Thymus (tissue), 11 donors: ENCODE measurements at regions not wholly inside any gene's neighbourhood (a gene's known extent, or its start where the extent isn't known, plus 50 kb on each side); places are given as distances from the start of the nearest gene placed in this dataset.
"Not testable (repeated sequence)": the region's sequence is repeated elsewhere in the genome, so short reads cannot be mapped to it uniquely, and the experiment has no call there.

ENCODE experiments used
- DNase-seq, 9 donors: peaks; one replicate each; pipeline ENCODE4 v3.0.0-alpha.2; 2013; ENCODE audit warnings: low spot score in 9 of 9, low read depth in 6 of 9, missing footprints in 1 of 9
- H3K27ac ChIP-seq, 2 donors: one replicate each; pipeline ENCODE4 v1.5.1; 2013; ENCODE audit warnings: control low read depth in 1 of 2, low read depth in 1 of 2, low read length in 1 of 2, mild to moderate bottlenecking in 1 of 2, moderate library complexity in 1 of 2
- H3K27me3 ChIP-seq, 2 donors: one replicate each; pipeline ENCODE4 v1.5.1; 2013; ENCODE audit warnings: low read length in 1 of 2; ENCODE audit not compliant: control insufficient read depth in 2 of 2, insufficient read depth in 1 of 2
- H3K36me3 ChIP-seq, 2 donors: one replicate each; pipeline ENCODE4 v1.5.1; 2013; ENCODE audit warnings: low read length in 1 of 2, mild to moderate bottlenecking in 1 of 2, moderate library complexity in 1 of 2; ENCODE audit not compliant: control insufficient read depth in 2 of 2, insufficient read depth in 2 of 2
- H3K4me1 ChIP-seq, 2 donors: one replicate each; pipeline ENCODE4 v1.5.1; 2013; ENCODE audit warnings: low read length in 2 of 2; ENCODE audit not compliant: control insufficient read depth in 2 of 2, insufficient read depth in 2 of 2
- H3K4me3 ChIP-seq, 2 donors: one replicate each; pipeline ENCODE4 v1.5.1; 2013; ENCODE audit warnings: low read length in 2 of 2, control low read depth in 1 of 2, mild to moderate bottlenecking in 1 of 2
- H3K9me3 ChIP-seq, 2 donors: one replicate each; pipeline ENCODE4 v1.5.1; 2013; ENCODE audit warnings: low read length in 1 of 2, mild to moderate bottlenecking in 1 of 2; ENCODE audit not compliant: control insufficient read depth in 2 of 2, insufficient read depth in 1 of 2
- WGBS: extraction: QIAGEN DNeasy Blood & Tissue Kit; methylation state at CpG from one replicate; pipeline ENCODE4 v1.1.7; 2013; 5-methylcytosine and 5-hydroxymethylcytosine counted together
- donor health status: healthy.

DNA sequence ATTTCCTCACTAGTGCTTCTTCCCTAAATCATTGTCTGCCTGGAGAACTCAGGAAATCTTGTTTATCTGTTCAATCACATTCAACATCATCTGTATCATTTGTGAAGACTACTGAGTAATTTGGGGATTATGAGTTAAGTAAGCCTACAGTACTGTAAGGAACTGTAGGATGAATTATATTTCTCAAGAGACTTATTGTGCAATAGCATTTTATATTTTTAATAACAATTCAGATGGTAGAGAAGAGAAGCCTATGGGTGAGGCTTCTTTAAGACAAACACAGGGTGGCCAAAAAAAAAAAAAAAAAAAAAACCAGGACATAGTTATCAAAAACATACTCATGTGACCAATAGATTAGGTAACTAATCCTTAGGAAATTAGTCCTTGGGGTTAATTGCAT is 282.7 kb downstream of the FAM181B start:
- no peaks in the 10 kb centered on the region for H3K4me1 ChIP-seq
- H3K4me3 ChIP-seq: no peak overlapping the region
- DNase-seq: no peak
- H3K9me3 ChIP-seq: no peaks in the 10 kb centered on the region
- H3K27me3 ChIP-seq: no peaks in the 10 kb centered on the region
- H3K36me3 ChIP-seq: no peaks in the 10 kb centered on the region
- H3K27ac ChIP-seq: no peak overlapping the region

GRCh38 chr11:82406611-82407010 is 327.1 kb downstream of the FAM181B start:
- H3K27me3 ChIP-seq: no peaks in the 10 kb centered on the region
- no peak overlapping the region for H3K4me3 ChIP-seq
- H3K36me3 ChIP-seq: no peaks in the 10 kb centered on the region
- H3K4me1 ChIP-seq: no peaks in the 10 kb centered on the region
- no peak for DNase-seq
- H3K27ac ChIP-seq: no peak overlapping the region
- H3K9me3 ChIP-seq: no peaks in the 10 kb centered on the region

DNA sequence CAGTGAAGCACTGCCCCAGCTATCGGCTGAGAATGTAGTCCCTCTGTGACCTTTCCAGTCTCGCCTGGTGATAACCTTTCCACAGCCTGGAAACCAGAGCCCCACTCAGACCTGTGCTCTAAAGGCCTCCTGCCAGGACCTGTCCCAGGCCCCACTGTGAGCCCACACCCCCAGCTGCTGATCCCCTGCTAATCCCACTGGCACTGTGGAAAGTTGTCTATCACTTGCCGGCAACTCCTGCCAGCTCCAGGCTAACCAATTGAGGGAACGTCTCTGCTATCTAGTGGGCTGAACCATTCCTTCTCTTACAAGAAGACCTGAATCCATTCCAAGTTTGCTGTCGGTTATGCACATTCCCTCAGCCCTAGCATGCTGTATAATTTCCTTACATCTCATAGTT is 328.2 kb downstream of the FAM181B start:
- DNase-seq: no peak

DNA sequence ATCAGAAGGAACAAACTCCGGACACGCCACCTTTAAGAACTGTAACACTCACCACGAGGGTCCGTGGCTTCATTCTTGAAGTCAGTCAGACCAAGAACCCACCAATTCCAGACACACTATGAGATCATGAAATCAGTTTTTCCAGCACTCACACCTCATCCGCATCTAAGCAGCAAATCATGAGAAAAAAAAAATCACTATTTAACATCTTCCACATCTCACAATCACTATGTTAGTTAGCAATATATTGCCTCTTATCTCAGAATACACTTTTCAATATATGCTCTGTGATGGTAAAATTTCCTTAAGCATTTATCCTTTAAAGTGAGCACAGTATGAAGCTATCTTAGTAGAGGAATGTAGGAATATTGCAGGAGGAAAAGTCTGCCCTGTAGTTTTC is 328.7 kb downstream of the FAM181B start:
- Histone ChIP-seq H3K4me3 (no peak overlapping the region), H3K36me3 (no peaks in the 10 kb centered on the region), H3K4me1 (no peaks in the 10 kb centered on the region), H3K27me3 (no peaks in the 10 kb centered on the region), H3K9me3 (no peaks in the 10 kb centered on the region), H3K27ac (no peak overlapping the region)
- 95% methylated on average over 5 of the region's 5 CpGs for WGBS
- DNase-seq: no peak

More for the DNA sequence above, 328.2 kb downstream of the FAM181B start:
- no peaks in the 10 kb centered on the region for H3K4me1 ChIP-seq
- no peaks in the 10 kb centered on the region for H3K9me3 ChIP-seq
- H3K4me3 ChIP-seq: no peak overlapping the region
- H3K27me3 ChIP-seq: no peaks in the 10 kb centered on the region
- H3K36me3 ChIP-seq: no peaks in the 10 kb centered on the region
- 89% methylated on average over 5 of the region's 5 CpGs for WGBS
- H3K27ac ChIP-seq: no peak overlapping the region

GRCh38 chr11:82403640-82404305 is 329.9 kb downstream of the FAM181B start:
- Histone ChIP-seq H3K27ac (no peak overlapping the region), H3K4me3 (no peak overlapping the region), H3K4me1 (no peaks in the 10 kb centered on the region), H3K27me3 (no peaks in the 10 kb centered on the region), H3K36me3 (no peaks in the 10 kb centered on the region), H3K9me3 (no peaks in the 10 kb centered on the region)
- no peak for DNase-seq
- WGBS: 97% methylated on average over 49 of the region's 49 CpGs

- no peaks in the 10 kb centered on the region for H3K4me1 ChIP-seq
- no peaks in the 10 kb centered on the region for H3K27me3 ChIP-seq
- H3K9me3 ChIP-seq: no peaks in the 10 kb centered on the region
- no peak overlapping the region for H3K27ac ChIP-seq
- H3K4me3 ChIP-seq: no peak overlapping the region
- WGBS: 95% methylated on average over 4 of the region's 4 CpGs
- no peaks in the 10 kb centered on the region for H3K36me3 ChIP-seq
- DNase-seq: no peak
These were observed 335.3 kb downstream of the FAM181B start for GRCh38 chr11:82398300-82398815.

- not testable (repeated sequence) for H3K4me1 ChIP-seq, H3K9me3 ChIP-seq, H3K4me3 ChIP-seq, H3K27me3 ChIP-seq, H3K27ac ChIP-seq, DNase-seq, H3K36me3 ChIP-seq
- 87% methylated on average over 5 of the region's 5 CpGs for WGBS
These were observed 337.0 kb downstream of the FAM181B start for GRCh38 chr11:82396639-82397038.

- Histone ChIP-seq H3K27me3 (no peaks in the 10 kb centered on the region), H3K4me1 (no peaks in the 10 kb centered on the region), H3K27ac (no peak overlapping the region), H3K36me3 (no peaks in the 10 kb centered on the region), H3K4me3 (no peak overlapping the region), H3K9me3 (no peaks in the 10 kb centered on the region)
- WGBS: 40% methylated on average over 1 of the region's 1 CpG
- no peak for DNase-seq
These were observed 349.4 kb downstream of the FAM181B start for GRCh38 chr11:82384308-82384707.

DNA sequence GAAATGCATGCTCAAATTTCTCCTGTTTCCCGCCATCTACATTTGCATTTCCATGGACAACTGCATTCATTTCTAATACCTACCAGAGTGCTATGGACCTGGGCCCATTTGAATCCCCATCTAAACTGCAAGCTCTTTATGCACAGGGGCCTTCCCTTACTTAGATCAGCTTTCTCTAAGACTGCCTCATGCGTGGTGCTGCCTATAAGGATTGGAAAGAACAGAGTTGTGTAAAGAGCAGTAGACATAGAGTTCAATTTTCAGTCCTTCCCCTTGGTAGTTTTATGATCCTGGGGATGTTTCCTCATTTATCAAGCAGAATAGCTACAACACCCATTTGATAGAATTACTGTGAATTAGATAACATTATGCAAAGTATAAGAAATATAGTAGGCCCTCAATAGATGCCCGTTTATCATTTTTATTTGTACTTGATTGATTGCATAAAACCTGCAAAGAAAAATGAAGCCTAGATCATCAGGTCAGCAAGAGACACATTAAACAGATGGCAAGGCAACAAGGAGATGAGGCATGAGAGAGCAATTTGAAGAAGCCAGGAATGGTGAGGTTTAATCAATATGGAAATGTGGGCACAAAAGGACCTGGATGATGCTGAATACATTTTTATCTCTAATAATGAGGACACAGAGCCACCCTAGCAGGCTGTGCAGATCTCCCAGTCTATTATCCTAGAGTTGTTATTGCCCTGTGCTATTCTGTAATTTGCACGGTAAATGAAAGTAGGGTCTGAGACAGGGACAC is 359.7 kb downstream of the FAM181B start:
- Histone ChIP-seq H3K4me3 (no peak overlapping the region), H3K36me3 (no peaks in the 10 kb centered on the region), H3K27ac (no peak overlapping the region), H3K27me3 (no peaks in the 10 kb centered on the region), H3K4me1 (no peaks in the 10 kb centered on the region), H3K9me3 (no peaks in the 10 kb centered on the region)
- no peak for DNase-seq
- 89% methylated on average over 4 of the region's 4 CpGs for WGBS
